Activated CD8-positive, alpha-beta T cell treated with anti-CD3 and anti-CD28 coated beads for 36 hours (primary cell): ENCODE measurements at regions not wholly inside any gene's neighbourhood (a gene's known extent, or its start where the extent isn't known, plus 50 kb on each side); places are given as distances from the start of the nearest gene placed in this dataset.

ENCODE experiments used
- ATAC-seq: fragments of 200-7000 bp; cut with Tn5 transposase; one replicate; pipeline ENCODE4 v1.10.0; 2021; ENCODE audit warnings: mild to moderate bottlenecking, moderate library complexity
- CTCF ChIA-PET: fragments of 350-600 bp; sonication (Branson Sonifier 250); formaldehyde crosslinking; loops from one replicate; lab custom pipeline; 2021; ENCODE audit warnings: antibody characterized with exemption; lab: Charles Lee
- POLR2A ChIA-PET: fragments of 350-600 bp; sonication (Branson Sonifier 250); formaldehyde crosslinking; loops from one replicate; lab custom pipeline; 2021; ENCODE audit warnings: antibody characterized with exemption; lab: Charles Lee
- DNase-seq: peaks from one replicate; pipeline ENCODE4 v3.0.0-alpha.2; 2020
- H3K27ac Mint-ChIP-seq: one replicate; pipeline ENCODE4 v1.8.0; 2021; ENCODE audit warnings: mild to moderate bottlenecking, mixed read lengths
- H3K27me3 Mint-ChIP-seq: one replicate; pipeline ENCODE4 v1.8.0; 2021; ENCODE audit warnings: mixed read lengths
- H3K36me3 Mint-ChIP-seq: one replicate; pipeline ENCODE4 v1.8.0; 2021; ENCODE audit warnings: low read depth, mixed read lengths
- H3K4me1 Mint-ChIP-seq: one replicate; pipeline ENCODE4 v1.8.0; 2021; ENCODE audit warnings: low read depth, mixed read lengths
- H3K4me3 Mint-ChIP-seq: one replicate; pipeline ENCODE4 v1.8.0; 2021; ENCODE audit warnings: mild to moderate bottlenecking, moderate library complexity, mixed read lengths
- H3K9me3 Mint-ChIP-seq: one replicate; pipeline ENCODE4 v1.8.0; 2021; ENCODE audit warnings: mixed read lengths
- intact Hi-C: fragments of 100-400 bp; cut with micrococcal nuclease; formaldehyde crosslinking; loops from one replicate; pipeline ENCODE4 v1.10.0; 2022
- TF ChIP-seq, protein P1 (sequence below): fragments of 200-600 bp; IDR thresholded peaks from one replicate; pipeline ENCODE4 v1.8.0; 2022; ENCODE audit warnings: antibody characterized with exemption, mild to moderate bottlenecking

DNA sequence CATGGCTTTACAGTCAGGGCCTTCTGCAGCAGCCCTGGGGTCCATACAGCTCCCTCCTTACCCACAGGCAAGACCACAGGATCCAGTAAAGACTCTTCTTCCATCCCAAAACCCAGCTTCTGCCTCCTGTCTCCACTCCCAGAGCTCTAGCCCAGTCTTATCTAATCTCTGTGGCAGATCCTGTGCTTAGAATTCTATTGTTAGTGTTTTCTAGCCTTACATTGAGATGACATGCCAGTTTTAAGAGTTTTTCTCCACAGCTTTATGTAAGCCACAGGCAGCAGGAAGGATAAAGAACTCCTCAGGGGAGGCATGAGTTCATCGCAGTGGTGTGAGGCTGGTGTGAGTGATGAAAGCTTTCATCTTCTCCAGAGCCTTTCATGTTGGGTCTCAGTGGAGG, 129.1 kb downstream of the RCHY1 start:
- Mint-ChIP-seq H3K9me3 (peaks cover 6% of the 10 kb centered on the region), H3K4me3 (no peak overlapping the region), H3K27ac (no peak overlapping the region), H3K27me3 (no peaks in the 10 kb centered on the region), H3K36me3 (no peaks in the 10 kb centered on the region), H3K4me1 (no peaks in the 10 kb centered on the region)
- POLR2A ChIA-PET, result no interaction called here
- ATAC-seq, result no peak
- CTCF ChIA-PET, result no interaction called here
- intact Hi-C loops, result no loop called here
- no peak for DNase-seq
- TF ChIP-seq, protein P1, sequence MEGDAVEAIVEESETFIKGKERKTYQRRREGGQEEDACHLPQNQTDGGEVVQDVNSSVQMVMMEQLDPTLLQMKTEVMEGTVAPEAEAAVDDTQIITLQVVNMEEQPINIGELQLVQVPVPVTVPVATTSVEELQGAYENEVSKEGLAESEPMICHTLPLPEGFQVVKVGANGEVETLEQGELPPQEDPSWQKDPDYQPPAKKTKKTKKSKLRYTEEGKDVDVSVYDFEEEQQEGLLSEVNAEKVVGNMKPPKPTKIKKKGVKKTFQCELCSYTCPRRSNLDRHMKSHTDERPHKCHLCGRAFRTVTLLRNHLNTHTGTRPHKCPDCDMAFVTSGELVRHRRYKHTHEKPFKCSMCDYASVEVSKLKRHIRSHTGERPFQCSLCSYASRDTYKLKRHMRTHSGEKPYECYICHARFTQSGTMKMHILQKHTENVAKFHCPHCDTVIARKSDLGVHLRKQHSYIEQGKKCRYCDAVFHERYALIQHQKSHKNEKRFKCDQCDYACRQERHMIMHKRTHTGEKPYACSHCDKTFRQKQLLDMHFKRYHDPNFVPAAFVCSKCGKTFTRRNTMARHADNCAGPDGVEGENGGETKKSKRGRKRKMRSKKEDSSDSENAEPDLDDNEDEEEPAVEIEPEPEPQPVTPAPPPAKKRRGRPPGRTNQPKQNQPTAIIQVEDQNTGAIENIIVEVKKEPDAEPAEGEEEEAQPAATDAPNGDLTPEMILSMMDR, result no peak

DNA sequence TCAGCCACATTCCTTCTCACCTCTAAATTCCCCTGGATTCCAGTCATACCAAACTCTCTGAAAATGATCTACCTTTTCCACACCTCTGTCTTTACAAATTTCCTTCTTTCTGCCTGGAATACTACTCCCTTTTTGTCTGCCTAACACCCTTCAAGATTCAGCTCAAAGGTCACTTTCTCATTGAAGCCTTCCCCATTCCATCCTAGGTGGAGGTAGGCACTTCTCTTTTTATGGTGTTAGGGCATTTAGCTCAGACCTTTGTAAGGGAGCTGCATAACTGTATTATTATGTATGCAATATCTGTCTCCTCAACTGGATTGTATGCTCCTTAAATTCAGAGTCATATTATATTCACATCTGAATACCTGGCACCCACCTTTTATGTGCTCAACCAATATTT, 137.7 kb downstream of the RCHY1 start:
- CTCF ChIA-PET, result no interaction called here

DNA sequence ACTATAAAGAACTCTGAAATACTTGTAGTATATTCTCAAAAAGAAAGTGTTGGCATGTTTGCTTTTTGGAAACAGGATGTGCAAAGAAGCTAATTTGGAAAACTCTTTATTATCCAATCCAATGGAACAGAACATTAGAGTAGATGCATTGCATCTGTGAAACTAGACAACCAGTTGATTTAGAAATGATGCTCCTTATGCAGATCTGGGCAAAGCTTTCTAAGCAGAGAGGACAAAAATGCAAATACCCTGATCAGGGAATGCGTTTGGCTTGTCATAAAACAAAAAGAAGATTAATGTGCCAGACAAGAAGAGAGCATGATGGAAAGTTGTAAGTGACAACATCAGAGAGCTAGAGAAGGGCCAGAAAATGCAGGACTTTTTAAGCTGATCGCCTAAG, 142.3 kb downstream of the RCHY1 start:
- ChIA-PET CTCF (interaction anchor here (1.4 kb wide), 1 partner anchor 13 kb away, joined by 3 read pairs; no protein-coding TSS in a partner anchor), POLR2A (no interaction called here)
- Mint-ChIP-seq H3K36me3 (no peaks in the 10 kb centered on the region), H3K27me3 (no peaks in the 10 kb centered on the region), H3K4me3 (no peak overlapping the region), H3K4me1 (no peaks in the 10 kb centered on the region), H3K27ac (no peak overlapping the region), H3K9me3 (no peaks in the 10 kb centered on the region)
- intact Hi-C loops, result no loop called here
- TF ChIP-seq, protein P1, result no peak
- ATAC-seq, result no peak
- no peak for DNase-seq

More for the DNA sequence above, 137.7 kb downstream of the RCHY1 start:
- H3K27ac Mint-ChIP-seq, result no peak overlapping the region
- no peaks in the 10 kb centered on the region for H3K36me3 Mint-ChIP-seq
- POLR2A ChIA-PET, result no interaction called here
- no peak for ATAC-seq
- DNase-seq, result no peak
- TF ChIP-seq, protein P1, result no peak
- peaks cover 2% of the 10 kb centered on the region for H3K9me3 Mint-ChIP-seq
- no peaks in the 10 kb centered on the region for H3K4me1 Mint-ChIP-seq
- H3K27me3 Mint-ChIP-seq, result peaks cover 2% of the 10 kb centered on the region
- intact Hi-C loops, result no loop called here
- H3K4me3 Mint-ChIP-seq, result no peak overlapping the region

DNA sequence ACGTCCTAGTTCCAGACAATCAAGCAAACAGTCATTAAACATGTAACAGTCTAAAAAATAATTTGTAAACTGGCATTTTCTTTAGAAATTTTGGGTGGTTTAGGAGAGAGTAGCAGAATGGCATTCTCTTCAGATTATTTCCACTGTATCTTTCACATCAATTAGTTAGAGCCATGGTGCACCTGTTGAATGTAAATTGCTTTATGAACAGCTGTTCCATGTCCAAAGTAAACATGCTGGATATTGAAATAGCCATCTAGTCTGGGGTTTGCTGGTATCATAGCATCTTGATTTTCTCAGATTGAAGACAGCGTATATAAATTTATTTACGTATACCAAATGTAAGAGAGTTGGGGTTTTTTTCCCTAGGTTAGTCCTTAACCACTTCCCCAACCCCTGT, 143.6 kb downstream of the RCHY1 start:
- ChIA-PET POLR2A (no interaction called here), CTCF (no interaction called here)
- no peak overlapping the region for H3K27ac Mint-ChIP-seq
- TF ChIP-seq, protein P1, result no peak
- no peaks in the 10 kb centered on the region for H3K27me3 Mint-ChIP-seq
- no peak for DNase-seq
- H3K9me3 Mint-ChIP-seq, result no peaks in the 10 kb centered on the region
- no peaks in the 10 kb centered on the region for H3K4me1 Mint-ChIP-seq
- no peak overlapping the region for H3K4me3 Mint-ChIP-seq
- H3K36me3 Mint-ChIP-seq, result no peaks in the 10 kb centered on the region
- ATAC-seq, result no peak
- intact Hi-C loops, result no loop called here

DNA sequence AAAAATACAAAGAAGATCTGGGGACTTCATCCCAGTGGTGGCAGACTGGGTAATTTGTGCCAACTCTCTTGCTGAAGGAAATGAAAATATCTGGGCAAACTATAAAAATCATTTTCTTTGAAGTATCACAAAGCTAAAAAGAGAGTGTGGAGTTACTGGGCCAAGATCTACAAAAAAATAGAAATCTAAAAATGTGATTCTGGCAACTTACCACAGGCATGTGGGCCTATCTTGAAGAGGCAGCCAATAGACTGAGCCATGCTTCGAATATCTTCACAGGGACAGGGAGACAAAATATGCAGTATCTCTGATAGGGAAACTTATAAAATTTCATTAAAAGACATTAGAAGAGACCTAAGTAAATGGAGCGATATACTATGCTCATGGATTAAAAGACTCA, 168.8 kb downstream of the RCHY1 start:
- POLR2A ChIA-PET, result no interaction called here

More for the DNA sequence above, 168.8 kb downstream of the RCHY1 start:
- no peaks in the 10 kb centered on the region for H3K36me3 Mint-ChIP-seq
- no peaks in the 10 kb centered on the region for H3K27me3 Mint-ChIP-seq
- no peak overlapping the region for H3K27ac Mint-ChIP-seq
- CTCF ChIA-PET, result no interaction called here
- ATAC-seq (no peak), DNase-seq (no peak)
- no peak overlapping the region for H3K4me3 Mint-ChIP-seq
- intact Hi-C loops, result no loop called here
- H3K4me1 Mint-ChIP-seq, result no peaks in the 10 kb centered on the region
- no peaks in the 10 kb centered on the region for H3K9me3 Mint-ChIP-seq
- TF ChIP-seq, protein P1, result no peak
